ENCODE measurements at regions not wholly inside any gene's neighbourhood (a gene's known extent, or its start where the extent isn't known, plus 50 kb on each side); places are given as distances from the start of the nearest gene placed in this dataset.
"Not testable (repeated sequence)": the region's sequence is repeated elsewhere in the genome, so short reads cannot be mapped to it uniquely, and the experiment has no call there.

- no peak for DNase-seq
These were observed 464.5 kb downstream of the CSNK1G3 start for GRCh38 chr5:123976379-123977033.

- not testable (repeated sequence) for DNase-seq
These were observed 463.5 kb downstream of the CSNK1G3 start for GRCh38 chr5:123975521-123975920.

GRCh38 chr5:123966781-123967180 lies 454.8 kb downstream of the CSNK1G3 start:
- no peak for DNase-seq

- DNase-seq: no peak
These were observed 453.6 kb downstream of the CSNK1G3 start for GRCh38 chr5:123965626-123966025.

- DNase-seq: no peak
These were observed 452.9 kb downstream of the CSNK1G3 start for GRCh38 chr5:123964884-123965283.

GRCh38 chr5:123960526-123960925 lies 448.5 kb downstream of the CSNK1G3 start:
- DNase-seq: no peak

- no peak for DNase-seq
These were observed 439.6 kb downstream of the CSNK1G3 start for GRCh38 chr5:123951582-123951977.

GRCh38 chr5:123950701-123951581 lies 439.0 kb downstream of the CSNK1G3 start:
- no peak for DNase-seq

- no peak for DNase-seq
These were observed 437.9 kb downstream of the CSNK1G3 start for GRCh38 chr5:123949807-123950340.

- no peak for DNase-seq
These were observed 437.2 kb downstream of the CSNK1G3 start for GRCh38 chr5:123949043-123949804.

- DNase-seq: no peak
These were observed 435.8 kb downstream of the CSNK1G3 start for GRCh38 chr5:123947797-123948196.

GRCh38 chr5:123945548-123945947 lies 433.6 kb downstream of the CSNK1G3 start:
- no peak for DNase-seq

GRCh38 chr5:123943151-123943550 lies 431.2 kb downstream of the CSNK1G3 start:
- DNase-seq: no peak

- no peak for DNase-seq
These were observed 428.4 kb downstream of the CSNK1G3 start for GRCh38 chr5:123940416-123940815.

GRCh38 chr5:123937230-123937629 lies 425.3 kb downstream of the CSNK1G3 start:
- no peak for DNase-seq

GRCh38 chr5:123936548-123936947 lies 424.6 kb downstream of the CSNK1G3 start:
- no peak for DNase-seq

- DNase-seq: not testable (repeated sequence)
These were observed 421.8 kb downstream of the CSNK1G3 start for GRCh38 chr5:123933812-123934211.

- no peak for DNase-seq
These were observed 417.1 kb downstream of the CSNK1G3 start for GRCh38 chr5:123929055-123929474.

GRCh38 chr5:123928401-123928800 lies 416.4 kb downstream of the CSNK1G3 start:
- no peak for DNase-seq

GRCh38 chr5:123921193-123921592 lies 409.2 kb downstream of the CSNK1G3 start:
- no peak for DNase-seq

- no peak for DNase-seq
These were observed 404.6 kb downstream of the CSNK1G3 start for GRCh38 chr5:123916345-123917121.

- no peak for DNase-seq
These were observed 402.4 kb downstream of the CSNK1G3 start for GRCh38 chr5:123914333-123914732.
